ENCODE measurements at regions not wholly inside any gene's neighbourhood (a gene's known extent, or its start where the extent isn't known, plus 50 kb on each side); places are given as distances from the start of the nearest gene placed in this dataset.

- H3K4me2 ChIP-seq (ENCODE audit: low read depth, low read length, poor library complexity, severe bottlenecking): no peak overlapping the region
- no peak overlapping the region for H3K4me3 ChIP-seq (ENCODE audit: low read length)
- no peaks in the 10 kb centered on the region for H3K4me1 ChIP-seq (ENCODE audit: low read length)
- no peak overlapping the region for H2AFZ ChIP-seq (ENCODE audit: low read length)
- H3K79me2 ChIP-seq (ENCODE audit: low read length): no peaks in the 10 kb centered on the region
- no peaks in the 10 kb centered on the region for H3K27me3 ChIP-seq (ENCODE audit: low read length)
- no peaks in the 10 kb centered on the region for H4K20me1 ChIP-seq (ENCODE audit: insufficient read depth, low read depth, low read length)
- H3K27ac ChIP-seq (ENCODE audit: low read length): no peak overlapping the region
- H3K9ac ChIP-seq (ENCODE audit: low read length): no peak overlapping the region
- peaks cover 20% of the 10 kb centered on the region for H3K9me3 ChIP-seq (ENCODE audit: low read length)
- DNase-seq: no peak
- H3K36me3 ChIP-seq (ENCODE audit: insufficient read depth, low read length): no peaks in the 10 kb centered on the region
- no peaks in the 10 kb centered on the region for H3K9me2 ChIP-seq (replicated peaks; ENCODE audit: insufficient read depth, low read length)
Measured at GRCh38 chr4:11263208-11263607, 165.5 kb downstream of the HS3ST1 start.

- Histone ChIP-seq H4K20me1 (ENCODE audit: insufficient read depth, low read depth, low read length) (no peaks in the 10 kb centered on the region), H3K9me2 (replicated peaks; ENCODE audit: insufficient read depth, low read length) (no peaks in the 10 kb centered on the region), H3K79me2 (ENCODE audit: low read length) (no peaks in the 10 kb centered on the region), H3K27me3 (ENCODE audit: low read length) (no peaks in the 10 kb centered on the region), H3K4me2 (ENCODE audit: low read depth, low read length, poor library complexity, severe bottlenecking) (no peak overlapping the region), H2AFZ (ENCODE audit: low read length) (no peak overlapping the region), H3K4me3 (ENCODE audit: low read length) (no peak overlapping the region), H3K9me3 (ENCODE audit: low read length) (peaks cover 9% of the 10 kb centered on the region), H3K4me1 (ENCODE audit: low read length) (no peaks in the 10 kb centered on the region), H3K9ac (ENCODE audit: low read length) (no peak overlapping the region), H3K27ac (ENCODE audit: low read length) (no peak overlapping the region), H3K36me3 (ENCODE audit: insufficient read depth, low read length) (no peaks in the 10 kb centered on the region)
- no peak for DNase-seq
Measured at GRCh38 chr4:11261066-11261850, 167.4 kb downstream of the HS3ST1 start.

- H3K79me2 ChIP-seq (ENCODE audit: low read length): no peaks in the 10 kb centered on the region
- no peak overlapping the region for H3K27ac ChIP-seq (ENCODE audit: low read length)
- no peaks in the 10 kb centered on the region for H4K20me1 ChIP-seq (ENCODE audit: insufficient read depth, low read depth, low read length)
- no peak overlapping the region for H3K4me2 ChIP-seq (ENCODE audit: low read depth, low read length, poor library complexity, severe bottlenecking)
- no peak overlapping the region for H3K4me3 ChIP-seq (ENCODE audit: low read length)
- H3K9me2 ChIP-seq (replicated peaks; ENCODE audit: insufficient read depth, low read length): no peaks in the 10 kb centered on the region
- H3K9ac ChIP-seq (ENCODE audit: low read length): no peak overlapping the region
- no peaks in the 10 kb centered on the region for H3K36me3 ChIP-seq (ENCODE audit: insufficient read depth, low read length)
- peaks cover 3% of the 10 kb centered on the region; the same call in 1 of the 2 replicates for H3K9me3 ChIP-seq (ENCODE audit: low read length)
- no peaks in the 10 kb centered on the region for H3K27me3 ChIP-seq (ENCODE audit: low read length)
- DNase-seq: no peak
- H2AFZ ChIP-seq (ENCODE audit: low read length): no peak overlapping the region
- no peaks in the 10 kb centered on the region for H3K4me1 ChIP-seq (ENCODE audit: low read length)
Measured at GRCh38 chr4:11259837-11260236, 168.9 kb downstream of the HS3ST1 start.

DNA sequence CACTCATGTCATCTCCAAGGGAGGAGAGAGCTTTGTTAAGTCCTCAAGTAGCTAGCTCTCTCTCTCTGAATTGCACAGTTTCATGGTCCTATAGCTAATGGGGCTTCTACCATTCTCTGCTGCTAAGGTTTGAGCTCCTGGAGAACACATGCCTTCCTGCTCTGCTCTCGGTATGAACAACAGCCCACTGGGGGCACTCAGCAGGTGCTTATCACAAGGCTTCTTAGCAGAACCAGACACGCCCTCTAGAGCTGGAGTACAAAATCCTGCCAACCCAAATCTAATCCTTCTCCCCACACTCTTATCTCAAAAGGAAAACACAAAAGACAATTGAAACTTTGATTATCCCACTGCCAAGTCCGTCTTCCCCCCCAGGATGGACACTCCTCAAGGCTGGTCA, 176.5 kb downstream of the HS3ST1 start:
- H3K9me2 ChIP-seq (replicated peaks; ENCODE audit: insufficient read depth, low read length): no peaks in the 10 kb centered on the region
- H3K9me3 ChIP-seq (ENCODE audit: low read length): peaks cover 24% of the 10 kb centered on the region
- no peak overlapping the region for H3K4me2 ChIP-seq (ENCODE audit: low read depth, low read length, poor library complexity, severe bottlenecking)
- DNase-seq: no peak
- no peaks in the 10 kb centered on the region for H3K27me3 ChIP-seq (ENCODE audit: low read length)
- H3K4me1 ChIP-seq (ENCODE audit: low read length): no peaks in the 10 kb centered on the region
- no peaks in the 10 kb centered on the region for H4K20me1 ChIP-seq (ENCODE audit: insufficient read depth, low read depth, low read length)
- H2AFZ ChIP-seq (ENCODE audit: low read length): no peak overlapping the region
- no peaks in the 10 kb centered on the region for H3K79me2 ChIP-seq (ENCODE audit: low read length)
- no peaks in the 10 kb centered on the region for H3K36me3 ChIP-seq (ENCODE audit: insufficient read depth, low read length)
- no peak overlapping the region for H3K27ac ChIP-seq (ENCODE audit: low read length)
- no peak overlapping the region for H3K9ac ChIP-seq (ENCODE audit: low read length)
- no peak overlapping the region for H3K4me3 ChIP-seq (ENCODE audit: low read length)

GRCh38 chr4:11250510-11250909, 178.2 kb downstream of the HS3ST1 start:
- Histone ChIP-seq H3K4me1 (ENCODE audit: low read length) (no peaks in the 10 kb centered on the region), H3K9me2 (replicated peaks; ENCODE audit: insufficient read depth, low read length) (no peaks in the 10 kb centered on the region), H3K36me3 (ENCODE audit: insufficient read depth, low read length) (no peaks in the 10 kb centered on the region), H3K27ac (ENCODE audit: low read length) (no peak overlapping the region), H3K4me2 (ENCODE audit: low read depth, low read length, poor library complexity, severe bottlenecking) (no peak overlapping the region), H3K27me3 (ENCODE audit: low read length) (no peaks in the 10 kb centered on the region), H4K20me1 (ENCODE audit: insufficient read depth, low read depth, low read length) (no peaks in the 10 kb centered on the region), H2AFZ (ENCODE audit: low read length) (no peak overlapping the region), H3K9ac (ENCODE audit: low read length) (no peak overlapping the region), H3K9me3 (ENCODE audit: low read length) (peaks cover 24% of the 10 kb centered on the region), H3K79me2 (ENCODE audit: low read length) (no peaks in the 10 kb centered on the region), H3K4me3 (ENCODE audit: low read length) (no peak overlapping the region)
- DNase-seq: no peak

DNA sequence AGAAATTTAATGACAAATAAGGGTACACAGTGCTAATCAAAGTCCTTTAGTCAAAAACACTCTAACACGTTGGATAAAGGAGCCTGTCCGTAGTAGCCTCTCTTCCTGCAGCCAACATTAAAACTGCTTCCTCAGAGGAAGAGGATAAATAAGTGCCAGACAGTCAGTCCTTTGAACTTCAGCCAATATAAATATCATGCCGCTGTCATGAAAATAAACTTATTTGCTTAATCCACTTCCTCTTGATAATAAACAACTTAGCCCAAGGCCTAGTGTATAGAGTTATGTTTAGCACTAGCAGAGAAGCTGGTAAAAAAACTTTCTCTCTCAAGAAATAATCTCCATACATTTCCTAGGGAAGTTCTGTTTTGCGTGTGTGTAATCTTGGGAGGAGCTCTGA, 196.7 kb downstream of the HS3ST1 start:
- Histone ChIP-seq H3K79me2 (ENCODE audit: low read length) (no peaks in the 10 kb centered on the region), H3K4me2 (ENCODE audit: low read depth, low read length, poor library complexity, severe bottlenecking) (no peak overlapping the region), H2AFZ (ENCODE audit: low read length) (no peak overlapping the region), H3K9ac (ENCODE audit: low read length) (no peak overlapping the region), H3K27me3 (ENCODE audit: low read length) (no peaks in the 10 kb centered on the region), H4K20me1 (ENCODE audit: insufficient read depth, low read depth, low read length) (no peaks in the 10 kb centered on the region), H3K4me3 (ENCODE audit: low read length) (no peak overlapping the region), H3K36me3 (ENCODE audit: insufficient read depth, low read length) (no peaks in the 10 kb centered on the region), H3K9me3 (ENCODE audit: low read length) (peaks cover 35% of the 10 kb centered on the region), H3K27ac (ENCODE audit: low read length) (no peak overlapping the region), H3K4me1 (ENCODE audit: low read length) (no peaks in the 10 kb centered on the region), H3K9me2 (replicated peaks; ENCODE audit: insufficient read depth, low read length) (no peaks in the 10 kb centered on the region)
- no peak for DNase-seq

GRCh38 chr4:11230866-11231265, 197.8 kb downstream of the HS3ST1 start:
- no peak overlapping the region for H3K4me3 ChIP-seq (ENCODE audit: low read length)
- no peak overlapping the region for H2AFZ ChIP-seq (ENCODE audit: low read length)
- H3K36me3 ChIP-seq (ENCODE audit: insufficient read depth, low read length): no peaks in the 10 kb centered on the region
- H3K4me2 ChIP-seq (ENCODE audit: low read depth, low read length, poor library complexity, severe bottlenecking): no peak overlapping the region
- no peak for DNase-seq
- H3K79me2 ChIP-seq (ENCODE audit: low read length): no peaks in the 10 kb centered on the region
- no peaks in the 10 kb centered on the region for H3K4me1 ChIP-seq (ENCODE audit: low read length)
- H4K20me1 ChIP-seq (ENCODE audit: insufficient read depth, low read depth, low read length): no peaks in the 10 kb centered on the region
- H3K9ac ChIP-seq (ENCODE audit: low read length): no peak overlapping the region
- peaks cover 35% of the 10 kb centered on the region for H3K9me3 ChIP-seq (ENCODE audit: low read length)
- no peaks in the 10 kb centered on the region for H3K27me3 ChIP-seq (ENCODE audit: low read length)
- no peaks in the 10 kb centered on the region for H3K9me2 ChIP-seq (replicated peaks; ENCODE audit: insufficient read depth, low read length)
- H3K27ac ChIP-seq (ENCODE audit: low read length): no peak overlapping the region

DNA sequence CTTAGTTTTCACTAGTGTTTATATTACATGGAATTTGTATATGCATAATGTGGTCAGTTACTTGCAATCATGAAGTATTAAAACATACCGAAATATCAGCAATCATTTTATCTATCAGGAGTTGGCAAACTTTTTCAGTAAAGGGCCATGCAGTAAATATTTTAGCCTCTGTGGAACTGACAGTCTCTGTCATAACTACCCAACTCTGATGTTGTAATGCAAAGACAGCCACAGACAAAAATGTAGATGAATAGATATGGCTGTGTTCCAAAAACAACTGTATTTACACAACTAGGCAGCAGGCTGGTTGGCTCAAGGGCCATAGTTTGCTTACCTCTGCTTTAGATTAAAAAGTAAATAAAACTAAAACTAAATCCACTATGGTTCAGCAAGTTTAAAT, 200.2 kb downstream of the HS3ST1 start:
- no peaks in the 10 kb centered on the region for H3K4me1 ChIP-seq (ENCODE audit: low read length)
- H3K9me3 ChIP-seq (ENCODE audit: low read length): peaks cover 34% of the 10 kb centered on the region
- H3K27me3 ChIP-seq (ENCODE audit: low read length): no peaks in the 10 kb centered on the region
- H3K4me3 ChIP-seq (ENCODE audit: low read length): no peak overlapping the region
- H3K4me2 ChIP-seq (ENCODE audit: low read depth, low read length, poor library complexity, severe bottlenecking): no peak overlapping the region
- no peaks in the 10 kb centered on the region for H4K20me1 ChIP-seq (ENCODE audit: insufficient read depth, low read depth, low read length)
- H2AFZ ChIP-seq (ENCODE audit: low read length): no peak overlapping the region
- no peak overlapping the region for H3K27ac ChIP-seq (ENCODE audit: low read length)
- no peaks in the 10 kb centered on the region for H3K9me2 ChIP-seq (replicated peaks; ENCODE audit: insufficient read depth, low read length)
- DNase-seq: no peak
- no peaks in the 10 kb centered on the region for H3K36me3 ChIP-seq (ENCODE audit: insufficient read depth, low read length)
- no peak overlapping the region for H3K9ac ChIP-seq (ENCODE audit: low read length)
- no peaks in the 10 kb centered on the region for H3K79me2 ChIP-seq (ENCODE audit: low read length)
